Hepatic stellate cell (primary cell): ENCODE measurements at regions not wholly inside any gene's neighbourhood (a gene's known extent, or its start where the extent isn't known, plus 50 kb on each side); places are given as distances from the start of the nearest gene placed in this dataset.

Experiments used
- DNase-seq: peaks from one replicate; pipeline ENCODE4 v3.0.0; 2011; ENCODE audit warnings: low spot score

DNA sequence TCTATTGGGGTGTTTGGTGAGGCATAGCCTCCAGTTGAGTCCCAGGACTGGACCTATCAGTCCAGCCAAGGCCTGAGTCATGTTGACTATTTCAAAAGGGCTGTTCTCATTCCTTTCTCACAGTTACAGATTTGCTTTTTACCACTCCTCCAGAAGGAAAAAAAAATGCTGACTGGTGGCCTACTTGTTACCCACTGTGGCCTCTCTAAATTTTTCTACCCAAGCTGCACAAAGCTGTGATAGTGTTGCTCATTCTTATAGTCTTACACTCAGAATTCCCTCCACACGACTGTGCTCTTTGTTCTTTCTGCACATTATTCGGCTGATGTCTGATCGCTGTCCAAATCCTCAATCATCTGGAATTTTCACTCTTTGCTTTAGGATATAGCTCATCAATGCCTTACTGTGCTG, 1142.2 kb downstream of the IGSF11 start:
- no peak for DNase-seq

DNA sequence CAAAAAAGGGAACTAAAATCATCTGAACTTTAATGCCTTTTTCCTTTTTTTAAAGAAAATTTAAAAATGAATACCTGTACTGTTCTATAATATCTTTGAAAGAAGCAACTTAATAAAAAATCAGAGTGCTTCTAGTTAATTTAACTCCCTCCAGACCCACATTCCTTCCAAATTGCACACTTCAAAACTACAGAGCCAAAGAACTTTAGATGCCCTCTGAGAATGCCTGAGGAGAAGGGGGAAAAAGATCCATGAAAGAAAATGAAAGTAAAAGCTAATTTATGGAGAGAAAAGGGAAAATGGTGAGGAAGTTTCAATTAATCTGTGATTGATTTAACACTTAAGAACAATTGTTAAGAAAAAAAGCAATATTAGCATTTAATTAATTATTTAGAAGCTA, 1141.6 kb downstream of the IGSF11 start:
- no peak for DNase-seq

DNA sequence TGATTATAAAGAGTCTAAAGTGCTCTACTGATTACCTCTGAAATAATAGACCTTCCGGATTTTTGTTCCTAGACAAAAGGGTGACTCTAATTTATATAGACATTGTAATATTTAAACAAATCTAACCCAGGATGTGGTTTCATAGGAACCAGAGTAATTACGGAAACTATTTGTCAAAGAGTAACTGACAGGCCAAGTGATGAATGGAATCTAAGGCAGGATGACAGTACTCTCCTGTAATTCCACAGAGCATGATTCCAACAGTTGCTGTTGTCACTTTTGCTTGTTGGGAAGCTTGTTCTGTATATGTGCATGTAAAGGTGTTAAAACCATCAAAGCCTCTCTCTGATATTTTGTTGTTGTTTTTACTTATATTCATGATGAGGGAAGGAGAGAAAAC, 1141.0 kb downstream of the IGSF11 start:
- no peak for DNase-seq

DNA sequence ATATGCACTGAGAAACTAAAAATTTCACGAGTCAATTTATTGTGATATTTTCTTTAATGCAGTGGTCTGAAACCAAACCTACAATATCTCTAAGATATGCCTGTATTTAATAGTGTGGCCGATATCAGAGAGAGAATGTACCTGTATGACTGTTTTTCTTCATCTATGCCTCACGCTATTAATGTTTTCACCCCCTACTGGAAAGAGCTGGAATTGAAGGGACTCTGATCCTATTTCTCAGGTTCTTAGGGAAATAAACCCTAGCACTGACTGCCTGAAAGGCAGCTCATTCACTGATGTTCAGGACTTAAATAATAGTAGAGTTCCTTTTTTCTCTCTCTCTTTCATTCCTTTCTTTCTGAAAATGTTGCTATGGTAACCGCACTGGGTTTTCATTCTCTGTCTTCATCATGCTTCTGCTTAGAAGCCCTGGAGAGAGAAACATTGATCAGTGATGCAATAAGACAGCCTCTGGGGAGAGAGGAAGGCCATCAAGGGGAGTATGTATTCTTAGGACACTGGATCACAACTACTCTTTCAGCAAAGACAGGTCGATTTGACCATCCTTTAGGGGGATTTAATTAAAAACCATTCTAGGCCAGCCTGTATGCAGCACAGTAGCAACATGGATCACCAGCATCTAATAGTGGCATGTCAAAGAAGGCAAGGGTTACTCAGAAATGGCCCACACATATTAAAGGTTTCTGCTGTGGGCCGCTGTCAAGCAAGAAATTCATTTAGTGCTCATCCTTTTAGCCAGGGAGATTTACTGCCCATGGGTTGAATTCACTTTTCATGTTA, 1135.7 kb downstream of the IGSF11 start:
- no peak for DNase-seq

DNA sequence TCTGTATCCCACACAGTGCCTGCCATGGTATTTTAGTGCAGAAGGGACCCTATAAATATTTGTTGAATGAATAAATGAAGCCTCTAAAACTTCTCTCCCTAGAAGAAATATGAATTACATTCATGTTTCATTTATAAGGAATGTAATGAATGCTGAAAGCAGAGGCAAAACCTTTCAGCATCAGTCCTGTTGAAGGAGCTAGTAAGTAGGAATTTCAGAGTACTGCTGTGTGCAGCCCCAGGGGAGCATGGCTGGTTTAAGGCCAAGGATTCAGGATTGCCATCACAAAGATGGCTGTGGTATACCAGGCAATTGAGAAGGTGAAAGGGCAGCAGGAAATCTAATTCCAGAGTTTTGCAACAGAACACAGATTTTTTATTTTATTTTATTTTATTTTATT, 1131.4 kb downstream of the IGSF11 start:
- DNase-seq = peak; percentile 38

DNA sequence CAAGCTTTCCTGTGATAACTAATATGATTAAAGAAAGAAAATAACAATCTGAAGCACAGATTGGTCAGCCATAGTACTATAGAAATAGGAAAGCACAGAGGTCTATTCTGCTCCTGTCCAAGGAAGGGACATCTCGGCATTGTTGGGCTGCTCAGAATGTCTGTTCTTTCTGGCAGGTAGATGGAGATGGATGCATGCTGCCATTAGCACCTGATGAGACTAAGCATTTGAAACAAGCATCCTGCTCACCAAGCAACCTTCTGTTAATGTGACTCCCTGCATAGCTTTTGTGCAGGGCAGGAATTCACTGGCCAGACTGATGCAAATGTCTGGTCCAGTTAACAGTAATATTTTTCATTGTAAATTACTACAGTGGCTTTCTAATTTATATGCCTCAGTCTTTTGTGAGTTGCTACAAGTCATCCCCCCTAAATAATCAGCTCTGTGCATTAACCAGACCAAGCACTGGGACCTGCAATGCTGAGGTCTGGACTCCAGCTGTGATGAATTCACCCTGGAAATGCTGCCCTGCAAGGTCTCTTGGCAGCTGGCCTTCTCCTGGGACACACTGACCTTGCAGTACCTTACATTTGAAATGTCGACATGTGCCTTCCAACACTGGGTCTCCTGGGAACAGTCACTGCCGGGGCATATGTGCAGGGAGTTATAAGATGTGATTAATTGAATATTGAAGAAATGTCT, 1123.7 kb downstream of the IGSF11 start:
- no peak for DNase-seq

DNA sequence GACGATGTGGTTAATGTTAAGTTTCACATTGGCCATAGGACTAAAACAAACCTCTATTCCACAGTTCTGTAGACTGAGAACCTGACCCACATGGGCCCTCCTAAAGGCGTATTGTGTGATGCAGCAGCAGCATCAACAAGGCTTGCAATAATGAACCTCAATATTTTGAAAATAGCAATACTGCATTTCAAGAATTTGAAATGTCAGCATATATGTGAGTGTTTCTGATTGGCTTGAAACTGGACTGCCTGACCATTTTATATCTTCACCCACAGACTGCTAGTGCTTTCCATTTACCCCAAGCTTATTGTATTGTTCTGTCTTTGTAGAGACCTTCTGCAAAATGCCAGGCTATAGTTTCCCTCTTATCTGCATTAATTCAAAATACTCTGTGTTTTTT, 1122.3 kb downstream of the IGSF11 start:
- no peak for DNase-seq

DNA sequence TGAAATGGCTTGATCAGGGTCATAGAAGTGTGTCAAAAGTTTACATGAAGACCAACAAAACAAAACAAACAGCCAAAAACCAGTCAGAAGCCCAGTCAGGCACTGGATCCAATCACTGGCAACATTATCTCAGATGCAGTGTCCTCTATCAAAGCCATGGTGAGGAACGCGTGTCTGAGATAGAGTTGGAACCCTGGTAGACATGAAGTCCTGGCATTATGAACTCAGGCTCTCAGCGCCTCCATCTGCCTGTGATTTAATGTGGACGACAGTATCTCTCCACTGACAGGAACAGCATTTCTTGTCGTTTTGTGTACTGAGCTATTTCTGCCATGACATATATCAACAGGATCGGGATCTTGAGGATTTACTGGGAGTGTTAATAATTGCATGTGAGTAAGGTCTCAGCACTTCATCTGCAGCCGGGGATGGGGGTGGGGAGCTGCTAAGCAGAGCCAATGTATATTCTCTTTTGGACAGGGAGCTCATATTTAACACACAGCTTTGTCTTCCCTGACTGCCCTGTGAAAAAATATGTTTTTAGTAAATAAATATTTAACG, 1120.0 kb downstream of the IGSF11 start:
- DNase-seq = no peak

DNA sequence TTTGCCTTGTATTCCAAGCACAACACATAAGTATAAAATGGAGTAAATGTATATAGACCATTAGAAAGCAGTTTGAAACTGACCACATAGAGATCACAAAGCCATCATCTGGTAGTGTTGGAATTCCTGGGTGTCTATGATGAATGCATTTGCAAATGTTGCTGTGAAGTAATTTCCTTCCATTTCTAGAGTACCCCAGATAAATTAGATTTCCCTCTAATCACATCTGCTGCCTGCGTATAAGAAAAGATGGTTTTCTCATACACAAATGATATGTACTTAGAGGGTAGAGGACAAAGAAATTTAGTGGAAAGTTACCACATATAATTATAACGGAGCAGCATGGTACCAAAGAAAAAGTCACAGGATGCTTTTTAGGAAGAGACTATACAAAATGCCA, 1117.8 kb downstream of the IGSF11 start:
- DNase-seq = no peak

DNA sequence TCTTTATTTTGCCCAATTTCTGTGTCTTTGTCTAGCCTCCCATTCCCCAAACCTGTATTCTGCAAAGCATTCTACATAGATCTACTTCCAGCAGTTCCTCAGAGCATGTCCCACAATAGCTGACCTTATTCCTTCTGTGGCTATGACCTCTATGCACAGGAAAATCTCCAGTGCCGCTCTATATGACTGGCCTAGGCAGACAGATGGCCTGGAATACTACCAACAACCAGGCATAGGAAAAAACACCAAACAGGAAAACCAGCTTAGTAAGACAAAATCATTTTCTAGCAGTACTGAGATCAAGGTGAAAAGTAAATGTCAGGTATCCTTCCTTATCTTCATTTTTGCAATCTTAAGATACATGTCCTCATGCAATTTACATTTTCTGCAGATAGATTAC, 1115.0 kb downstream of the IGSF11 start:
- no peak for DNase-seq

DNA sequence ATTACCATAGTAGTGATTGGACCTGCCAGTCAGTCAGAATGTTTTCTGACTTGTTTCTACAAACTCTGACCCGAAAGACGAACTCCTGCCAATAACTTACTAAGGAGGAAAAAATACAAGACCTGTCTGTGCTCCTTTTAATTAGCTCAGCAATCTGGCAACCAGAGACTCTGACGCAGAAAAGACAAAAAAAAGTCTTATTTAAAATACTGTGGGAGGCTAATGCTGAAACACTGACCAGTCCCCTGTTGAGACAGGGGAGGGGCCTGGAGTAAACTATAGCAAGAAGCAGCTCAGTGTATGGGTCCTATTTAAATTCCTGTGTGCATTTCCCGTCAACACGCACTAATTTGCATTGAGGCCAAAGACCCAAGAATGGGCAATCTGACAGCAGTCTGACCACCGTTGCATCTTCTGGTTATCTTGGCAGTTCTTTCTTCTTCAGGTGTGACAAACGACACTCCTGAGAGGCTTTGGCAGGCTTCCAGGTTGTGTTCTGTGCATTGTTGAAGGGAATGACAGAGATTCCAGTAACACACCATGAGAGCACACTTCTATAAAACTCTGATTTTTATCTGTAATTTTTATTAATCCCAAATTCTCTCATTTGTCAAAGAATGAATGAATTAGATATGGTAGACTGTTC, 1114.3 kb downstream of the IGSF11 start:
- no peak for DNase-seq

DNA sequence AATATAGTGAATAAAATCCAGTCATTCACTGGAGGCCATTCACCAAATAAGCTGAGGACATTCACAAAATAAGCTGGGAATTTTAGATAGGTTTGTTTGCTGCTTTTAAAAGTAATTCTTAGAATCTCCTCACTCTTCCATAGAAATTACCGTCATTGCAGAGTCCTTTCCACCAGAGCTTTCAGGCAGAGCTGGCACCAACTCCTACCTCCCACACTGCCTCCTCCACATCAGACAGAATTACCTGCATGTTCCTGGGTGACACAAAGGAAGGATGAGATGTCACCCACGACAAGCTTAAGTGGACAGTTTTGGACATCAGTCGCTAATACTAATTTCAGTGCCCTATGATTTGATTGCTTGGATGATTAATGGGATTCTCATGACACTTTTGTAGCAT, 1113.2 kb downstream of the IGSF11 start:
- DNase-seq = no peak

DNA sequence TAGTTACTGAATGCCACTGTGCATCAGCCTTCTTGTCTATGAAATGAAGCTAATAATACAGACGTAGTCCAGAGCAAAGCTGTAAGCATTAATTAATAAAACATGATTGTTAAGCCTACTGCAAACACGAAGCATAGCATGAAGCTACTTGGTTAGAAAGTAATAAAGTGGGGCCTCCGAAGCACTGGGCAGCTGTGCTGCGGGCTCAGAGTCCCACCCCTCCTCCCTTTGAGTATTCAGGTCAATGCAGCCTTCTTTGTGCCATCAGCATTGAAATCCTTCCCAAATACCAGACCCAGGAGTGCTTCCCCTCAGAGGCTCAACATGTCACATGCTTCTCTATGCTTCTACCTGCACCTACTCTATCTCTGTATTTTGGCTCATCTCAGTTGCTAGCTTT, 1112.6 kb downstream of the IGSF11 start:
- no peak for DNase-seq

DNA sequence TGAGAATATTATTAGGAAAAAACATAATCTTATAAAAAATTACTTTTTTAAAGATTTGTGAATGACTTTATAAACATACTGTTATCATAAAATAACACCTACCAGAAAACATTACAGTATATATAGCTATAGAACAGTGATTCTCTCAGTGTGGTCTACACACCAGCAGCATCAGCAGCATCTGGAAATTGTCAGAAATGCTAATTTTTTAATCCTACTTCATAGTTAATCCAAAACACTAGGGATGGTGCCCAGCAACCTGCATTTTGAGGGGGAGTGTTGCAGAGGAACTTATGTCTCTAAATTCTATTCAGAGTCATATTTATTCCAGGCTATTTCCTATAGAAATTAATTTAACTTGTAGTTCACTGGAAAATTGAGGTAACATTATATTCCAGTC, 1107.8 kb downstream of the IGSF11 start:
- DNase-seq = no peak

DNA sequence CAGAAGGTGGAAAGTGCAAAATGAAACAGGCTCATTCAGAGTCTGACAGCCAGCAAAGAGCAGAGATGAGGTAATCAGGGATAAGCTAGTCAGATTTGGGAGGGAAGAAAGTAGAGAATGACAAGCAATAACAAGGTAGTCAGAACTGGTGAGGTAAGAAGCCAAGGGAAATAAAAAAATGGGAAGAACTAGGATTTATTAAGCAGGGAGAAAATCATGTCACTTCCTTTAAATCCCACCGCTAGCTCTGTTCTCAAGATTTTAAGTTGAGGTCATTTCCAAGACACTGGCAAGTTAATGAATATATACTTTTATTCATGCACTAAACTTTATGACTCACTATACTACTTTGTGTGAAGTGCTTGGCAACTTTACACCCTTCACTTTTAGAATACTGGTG, 1106.8 kb downstream of the IGSF11 start:
- DNase-seq = no peak

DNA sequence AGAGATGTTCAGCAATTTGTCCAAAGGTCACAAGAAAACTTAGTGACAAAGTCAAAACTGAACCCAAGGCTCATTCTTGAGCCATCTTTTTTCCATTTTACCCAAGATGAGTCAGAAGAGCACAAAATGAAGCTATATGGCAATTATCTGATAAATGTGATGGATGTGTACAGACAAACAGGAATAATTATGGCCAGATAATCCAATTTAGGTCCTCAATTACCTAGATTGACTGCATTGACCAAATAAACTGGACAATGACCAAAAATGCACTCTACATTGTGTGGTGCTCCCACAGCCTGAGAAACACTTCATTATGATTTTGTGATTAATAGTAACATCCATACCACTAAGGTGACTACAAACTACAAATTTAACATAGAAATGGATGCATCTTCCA, 1105.8 kb downstream of the IGSF11 start:
- DNase-seq = no peak

DNA sequence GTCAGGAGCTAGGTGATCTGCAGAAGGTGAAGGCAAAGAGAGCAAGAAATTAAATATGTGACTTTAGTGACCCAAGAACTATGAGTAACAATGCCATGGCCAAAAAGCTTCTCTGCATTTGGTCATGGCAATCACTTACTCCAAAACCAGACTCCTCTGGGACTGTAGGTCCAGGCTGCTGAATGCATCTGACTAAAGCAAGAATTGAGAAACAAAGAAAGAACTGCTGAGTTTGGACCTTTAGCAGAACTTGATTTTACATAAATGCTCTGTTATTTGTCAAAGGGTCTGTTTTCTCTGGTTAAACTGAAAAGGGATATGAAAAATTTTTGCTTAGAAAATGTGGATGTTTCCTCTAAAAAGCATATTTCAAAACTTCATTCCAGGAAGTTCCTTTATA, 1102.2 kb downstream of the IGSF11 start:
- no peak for DNase-seq

DNA sequence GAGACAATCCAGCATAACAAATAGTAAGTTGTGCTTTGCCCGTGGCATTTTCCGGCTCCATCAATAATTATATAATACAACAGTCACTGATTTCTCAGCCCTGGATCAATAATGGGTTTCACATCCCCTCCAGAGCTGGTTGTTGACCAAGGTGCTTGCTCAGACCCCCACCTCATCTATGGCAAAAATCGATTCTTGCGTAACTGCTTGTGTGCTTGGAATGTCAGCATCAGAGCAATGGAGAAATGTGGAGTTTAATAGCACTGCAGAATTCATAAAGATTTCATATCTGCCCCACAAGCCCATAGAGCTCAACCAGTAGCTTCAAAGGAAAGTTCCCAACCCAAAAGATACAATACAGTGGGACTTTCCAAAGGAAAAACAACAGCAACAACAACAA, 1098.5 kb downstream of the IGSF11 start:
- DNase-seq = no peak

DNA sequence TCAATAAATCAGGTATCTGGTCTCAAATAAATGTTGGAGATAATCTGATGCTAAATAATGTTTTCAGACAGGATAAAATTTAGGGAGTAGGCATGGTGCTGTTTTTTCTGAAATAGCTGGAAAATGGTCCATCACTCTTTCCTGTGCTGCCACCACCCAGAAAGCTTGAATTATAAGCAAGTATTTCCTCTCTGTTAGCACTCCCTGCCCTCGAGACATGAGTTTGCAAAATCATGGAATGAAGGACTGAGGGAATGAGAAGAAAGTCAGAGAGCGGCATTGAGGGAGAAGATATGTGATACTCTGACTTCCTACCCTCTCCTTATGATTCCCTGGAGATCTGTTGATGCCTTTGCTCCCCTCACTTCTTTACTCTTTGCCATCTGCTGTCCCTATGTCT, 1095.7 kb downstream of the IGSF11 start:
- no peak for DNase-seq

DNA sequence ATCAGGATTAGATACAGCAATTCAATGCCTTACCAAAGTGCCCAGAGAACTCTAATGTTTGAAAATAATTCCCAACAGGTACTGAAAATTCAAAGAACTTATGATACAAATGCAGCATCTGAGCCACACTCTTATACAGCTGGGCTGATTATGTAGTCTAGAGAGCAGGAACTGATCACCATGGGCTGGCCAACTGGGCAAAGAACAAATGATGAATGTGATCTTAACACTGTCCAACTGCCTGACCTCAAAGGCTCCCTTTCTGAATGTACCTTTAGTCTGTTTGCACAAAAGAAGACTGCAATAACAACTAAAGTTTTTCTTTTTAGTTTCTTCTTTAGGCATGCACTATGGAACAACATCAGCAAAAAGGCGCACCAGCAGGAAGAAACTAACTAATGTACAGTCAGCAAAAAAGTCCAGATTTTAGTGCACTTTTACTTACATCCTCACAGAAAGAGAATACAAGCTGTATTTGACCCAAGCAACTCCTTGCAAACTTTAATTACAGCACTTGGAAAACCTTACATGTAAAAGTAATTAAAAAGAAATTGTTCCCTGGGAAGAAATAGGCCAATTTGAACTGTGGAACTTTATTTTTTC, 1095.1 kb downstream of the IGSF11 start:
- DNase-seq = no peak

DNA sequence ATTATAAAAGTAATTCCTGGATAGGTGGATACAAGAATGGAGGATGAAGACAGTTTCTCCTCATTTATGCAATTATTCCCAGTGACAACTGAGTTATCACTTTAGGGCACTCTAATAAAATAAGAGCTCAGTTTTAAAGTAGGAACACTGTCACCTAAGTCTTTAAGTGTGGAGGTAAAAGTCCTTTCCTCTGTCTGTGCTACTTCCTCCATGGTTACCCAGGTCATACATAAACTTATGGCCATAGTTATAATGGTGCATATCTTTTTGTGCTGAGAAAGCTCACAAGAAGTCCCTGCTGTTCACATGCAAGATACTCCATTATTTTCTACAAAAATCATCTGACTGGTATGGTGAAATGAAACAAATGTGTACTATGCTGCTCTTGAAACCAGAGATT, 1093.6 kb downstream of the IGSF11 start:
- DNase-seq = no peak

DNA sequence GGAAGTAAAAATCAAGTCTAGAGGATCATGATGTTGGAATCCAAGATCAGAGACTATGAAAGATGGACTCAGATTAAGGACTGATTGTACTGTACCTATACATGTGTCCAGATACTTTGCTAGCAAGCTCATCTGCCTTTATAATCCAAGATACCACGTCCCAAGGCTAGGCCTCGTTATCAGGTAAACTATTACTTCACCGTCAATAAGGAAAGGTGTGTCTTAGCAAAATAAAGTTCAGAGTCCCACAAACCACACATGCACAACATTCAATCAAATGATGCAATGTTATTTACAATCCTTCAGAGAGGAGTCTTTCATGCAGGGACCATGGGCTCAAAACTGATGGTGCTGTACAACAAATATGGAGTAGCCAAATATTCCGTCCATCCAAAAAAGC, 1092.9 kb downstream of the IGSF11 start:
- DNase-seq = no peak

DNA sequence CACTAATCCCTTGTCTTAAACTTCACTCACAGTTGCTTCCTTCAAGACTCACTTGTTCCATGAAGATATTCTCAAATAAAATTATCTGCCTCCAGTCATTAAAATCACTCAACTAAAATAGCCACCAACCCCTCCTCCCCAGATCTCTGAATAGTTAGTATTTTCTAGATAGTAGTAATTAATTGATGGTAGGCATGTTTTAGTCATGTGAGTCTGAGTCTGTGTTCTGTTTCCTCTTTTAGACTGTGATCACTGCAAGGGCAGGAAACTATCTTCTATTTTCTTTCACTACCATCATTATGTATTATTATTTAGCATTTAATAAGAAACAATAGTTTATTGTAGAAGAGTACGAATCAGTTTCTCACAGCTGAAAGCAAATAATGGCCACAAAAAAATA, 1080.5 kb downstream of the IGSF11 start:
- no peak for DNase-seq
